ENCODE measurements at regions not wholly inside any gene's neighbourhood (a gene's known extent, or its start where the extent isn't known, plus 50 kb on each side); places are given as distances from the start of the nearest gene placed in this dataset.

- TF ChIP-seq CTCF (IDR thresholded peaks at IDR 0.05): no peak
- TF ChIP-seq POLR2AphosphoS5 (IDR thresholded peaks at IDR 0.05; ENCODE audit: low read depth, low read length): no peak
- TF ChIP-seq SIN3A (IDR thresholded peaks at IDR 0.05; ENCODE audit: borderline replicate concordance, insufficient read depth, low read depth, low read length): no peak
- TF ChIP-seq REST (IDR thresholded peaks at IDR 0.05; ENCODE audit: insufficient read depth in 1 of 2, low read depth in 2 of 2, low read length in 1 of 2): no peak
- TF ChIP-seq TCF7L2 (IDR thresholded peaks at IDR 0.05; ENCODE audit: low read depth, low read length): no peak
Measured at GRCh38 chr10:109007514-109007913, 915.8 kb downstream of the XPNPEP1 start.

All from Panc1 (cell line).